Psoas muscle (tissue), 7 donors: ENCODE measurements at regions not wholly inside any gene's neighbourhood (a gene's known extent, or its start where the extent isn't known, plus 50 kb on each side); places are given as distances from the start of the nearest gene placed in this dataset.

Experiments used
- ATAC-seq, 4 donors: fragments of 200-7000 bp; cut with Tn5 transposase; one replicate each; pipeline ENCODE4 v1.9.1; 2020; ENCODE audit warnings: moderate library complexity in 3 of 4, mild to moderate bottlenecking in 2 of 4
- DNase-seq, 2 donors: peaks; one replicate each; pipeline ENCODE4 v3.0.0-alpha.2; 2020
- H3K27ac ChIP-seq: fragments of 200-600 bp; one replicate; pipeline ENCODE4 v1.8.0; 2022
- H3K27me3 ChIP-seq, 3 donors: fragments of 200-600 bp in 1 of 3; one replicate each; pipeline versions ENCODE4 v1.6.1 to v1.8.0; 2013 to 2022; ENCODE audit warnings: low read length in 2 of 3, mild to moderate bottlenecking in 2 of 3, moderate library complexity in 1 of 3; ENCODE audit not compliant: insufficient read depth in 3 of 3
- H3K36me3 ChIP-seq, 2 donors: fragments of 200-600 bp in 1 of 2; one replicate each; pipeline versions ENCODE4 v1.6.1 to v1.8.0; 2013 to 2022; ENCODE audit warnings: low read depth in 1 of 2, mild to moderate bottlenecking in 1 of 2, moderate library complexity in 1 of 2; ENCODE audit not compliant: insufficient read depth in 1 of 2
- H3K4me1 ChIP-seq: fragments of 200-600 bp; one replicate; pipeline ENCODE4 v1.8.0; 2022
- H3K4me3 ChIP-seq: fragments of 200-600 bp; one replicate; pipeline ENCODE4 v1.8.0; 2022; ENCODE audit warnings: mild to moderate bottlenecking
- H3K9me3 ChIP-seq: fragments of 200-600 bp; one replicate; pipeline ENCODE4 v1.8.0; 2022
- WGBS, 3 donors: extraction: QIAGEN DNeasy Blood & Tissue Kit; methylation state at CpG; one replicate each; pipeline versions ENCODE4 v1.1.6 to v1.1.7; 2013; 5-methylcytosine and 5-hydroxymethylcytosine counted together
- intact Hi-C, 2 donors: fragments of 100-400 bp; cut with DNase I; formaldehyde crosslinking; loops; one replicate each; pipeline versions ENCODE4 v1.11.0 to v1.14.2; 2022
- TF ChIP-seq, protein P1 (sequence below): fragments of 200-600 bp; IDR thresholded peaks from one replicate; pipeline ENCODE4 v1.8.0; 2022; ENCODE audit warnings: antibody characterized with exemption
- donor health status: healthy with polysubstance abuse.
- donor health status: DM: no; HTN: no; CAD: no; lungs with moderate emphysema.
- donor health status: Bipolar disorder and iron deficiency.
- donor health status: healthy.
- donor health status: DM: yes; HTN: yes; CAD: no.
- donor health status: DM: no; HTN: no; CAD: no.
- donor health status: DM: yes; HTN: yes; CAD: no.

DNA sequence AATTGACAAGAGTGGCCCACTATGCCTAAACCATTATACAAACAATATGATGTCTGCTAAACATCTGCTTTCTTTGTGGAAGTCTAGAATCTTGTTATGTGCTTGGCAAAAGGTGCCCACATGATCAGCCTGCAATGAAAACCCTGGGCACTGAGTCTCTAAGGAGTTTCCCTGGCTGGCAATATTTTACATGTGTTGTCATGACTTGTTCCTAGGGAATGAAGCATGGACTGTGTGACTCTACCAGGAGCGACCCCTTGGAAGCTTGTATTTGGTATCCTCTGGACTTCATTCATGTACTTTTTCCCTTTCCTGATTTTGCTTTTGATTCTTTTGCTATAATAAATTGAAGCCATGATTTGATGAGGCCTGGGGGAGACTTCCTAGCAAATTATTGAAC is 324.9 kb downstream of the HHIPL2 start:
- ATAC-seq, result no peak
- no peak for DNase-seq
- Histone ChIP-seq H3K27me3 (no peaks in the 10 kb centered on the region), H3K27ac (no peak overlapping the region), H3K4me1 (no peaks in the 10 kb centered on the region), H3K4me3 (no peak overlapping the region), H3K36me3 (no peaks in the 10 kb centered on the region), H3K9me3 (no peaks in the 10 kb centered on the region)
- 83 to 88% (median 87%) methylated on average over 1 of the region's 1 CpG for WGBS, 3 donors
- TF ChIP-seq, protein P1, sequence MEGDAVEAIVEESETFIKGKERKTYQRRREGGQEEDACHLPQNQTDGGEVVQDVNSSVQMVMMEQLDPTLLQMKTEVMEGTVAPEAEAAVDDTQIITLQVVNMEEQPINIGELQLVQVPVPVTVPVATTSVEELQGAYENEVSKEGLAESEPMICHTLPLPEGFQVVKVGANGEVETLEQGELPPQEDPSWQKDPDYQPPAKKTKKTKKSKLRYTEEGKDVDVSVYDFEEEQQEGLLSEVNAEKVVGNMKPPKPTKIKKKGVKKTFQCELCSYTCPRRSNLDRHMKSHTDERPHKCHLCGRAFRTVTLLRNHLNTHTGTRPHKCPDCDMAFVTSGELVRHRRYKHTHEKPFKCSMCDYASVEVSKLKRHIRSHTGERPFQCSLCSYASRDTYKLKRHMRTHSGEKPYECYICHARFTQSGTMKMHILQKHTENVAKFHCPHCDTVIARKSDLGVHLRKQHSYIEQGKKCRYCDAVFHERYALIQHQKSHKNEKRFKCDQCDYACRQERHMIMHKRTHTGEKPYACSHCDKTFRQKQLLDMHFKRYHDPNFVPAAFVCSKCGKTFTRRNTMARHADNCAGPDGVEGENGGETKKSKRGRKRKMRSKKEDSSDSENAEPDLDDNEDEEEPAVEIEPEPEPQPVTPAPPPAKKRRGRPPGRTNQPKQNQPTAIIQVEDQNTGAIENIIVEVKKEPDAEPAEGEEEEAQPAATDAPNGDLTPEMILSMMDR, result no peak
- intact Hi-C loops, result no loop called here

DNA sequence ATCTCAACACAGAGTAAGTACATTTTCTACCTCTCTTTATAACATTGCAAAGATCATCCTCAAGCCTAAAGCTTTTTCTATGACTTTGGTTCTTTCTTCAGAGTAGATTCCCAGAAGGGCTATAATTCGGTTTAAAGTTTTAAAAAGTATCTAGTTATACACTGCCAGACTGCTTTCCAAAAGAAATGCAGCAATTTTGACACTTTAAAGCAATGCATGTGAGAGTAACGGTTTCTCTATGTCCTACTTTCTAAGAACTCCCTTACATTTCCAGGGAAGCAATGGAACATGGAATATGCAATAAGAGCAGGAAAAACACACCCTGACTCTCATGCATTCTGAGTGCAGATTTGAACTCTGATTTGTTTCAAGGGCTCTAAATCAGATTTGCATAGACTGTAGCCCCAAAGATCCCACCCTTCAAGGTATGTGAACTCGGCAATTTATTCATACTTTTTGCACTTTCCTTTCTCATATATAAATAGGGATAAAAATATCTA is 331.6 kb downstream of the HHIPL2 start:
- no peaks in the 10 kb centered on the region for H3K36me3 ChIP-seq
- H3K9me3 ChIP-seq, result no peaks in the 10 kb centered on the region
- 68 to 81% (median 78%) methylated on average over 3 of the region's 3 CpGs for WGBS, 3 donors
- TF ChIP-seq, protein P1, result no peak
- intact Hi-C loops, result no loop called here
- no peak overlapping the region for H3K27ac ChIP-seq
- no peak for ATAC-seq
- no peaks in the 10 kb centered on the region for H3K27me3 ChIP-seq
- DNase-seq, result no peak
- no peaks in the 10 kb centered on the region for H3K4me1 ChIP-seq
- no peak overlapping the region for H3K4me3 ChIP-seq

DNA sequence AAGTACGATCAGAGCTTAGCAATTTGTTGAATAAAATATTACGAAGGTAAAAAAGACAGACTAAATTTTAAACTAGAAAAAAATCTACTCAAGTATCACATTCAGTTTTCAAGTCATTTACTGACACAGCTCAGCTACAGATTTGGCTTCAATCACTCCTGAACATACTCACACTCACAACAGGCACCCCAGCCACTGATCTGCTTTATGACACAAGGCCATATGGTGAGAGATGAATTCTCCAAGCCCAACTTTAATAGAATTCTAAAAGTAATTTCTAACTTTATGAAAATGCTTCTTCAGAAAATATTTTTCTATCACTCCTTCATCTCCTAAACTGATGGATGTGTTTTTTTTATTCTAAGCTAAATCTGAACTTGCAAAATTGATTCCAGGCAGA is 337.1 kb downstream of the HHIPL2 start:
- Histone ChIP-seq H3K27ac (no peak overlapping the region), H3K4me3 (no peak overlapping the region), H3K36me3 (no peaks in the 10 kb centered on the region), H3K9me3 (no peaks in the 10 kb centered on the region), H3K27me3 (no peaks in the 10 kb centered on the region), H3K4me1 (no peaks in the 10 kb centered on the region)
- DNase-seq (no peak), ATAC-seq (no peak)
- TF ChIP-seq, protein P1, result no peak
- 79 to 87% (median 85%) methylated on average over 2 of the region's 2 CpGs for WGBS, 3 donors
- intact Hi-C loops, result no loop called here

DNA sequence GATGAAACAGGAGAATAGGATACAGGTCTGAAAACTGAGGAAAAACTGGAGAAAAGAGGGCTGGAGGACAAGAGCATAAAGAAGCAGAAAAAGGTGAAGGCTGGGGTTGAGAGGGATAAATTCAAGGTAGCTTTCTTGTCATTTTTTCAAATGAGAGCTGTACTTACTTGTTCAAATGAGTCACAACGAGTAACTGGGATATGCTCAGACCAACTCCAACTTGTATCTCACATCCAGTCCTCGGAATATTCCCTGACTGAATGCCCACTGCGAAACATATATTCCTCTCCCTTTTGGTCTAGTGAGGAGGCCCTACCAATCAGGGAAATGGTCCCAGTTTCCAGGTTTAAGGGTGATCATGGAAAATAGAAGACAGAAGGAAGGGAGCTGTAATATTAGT is 343.4 kb downstream of the HHIPL2 start:
- no peak overlapping the region for H3K4me3 ChIP-seq
- ATAC-seq, result no peak
- no peaks in the 10 kb centered on the region for H3K4me1 ChIP-seq
- no peaks in the 10 kb centered on the region for H3K36me3 ChIP-seq
- no peaks in the 10 kb centered on the region for H3K9me3 ChIP-seq
- H3K27me3 ChIP-seq, result no peaks in the 10 kb centered on the region
- TF ChIP-seq, protein P1, result no peak
- H3K27ac ChIP-seq, result no peak overlapping the region
- 88 to 92% (median 92%) methylated on average over 3 of the region's 3 CpGs for WGBS, 3 donors
- DNase-seq, result no peak
- intact Hi-C loops, result no loop called here

DNA sequence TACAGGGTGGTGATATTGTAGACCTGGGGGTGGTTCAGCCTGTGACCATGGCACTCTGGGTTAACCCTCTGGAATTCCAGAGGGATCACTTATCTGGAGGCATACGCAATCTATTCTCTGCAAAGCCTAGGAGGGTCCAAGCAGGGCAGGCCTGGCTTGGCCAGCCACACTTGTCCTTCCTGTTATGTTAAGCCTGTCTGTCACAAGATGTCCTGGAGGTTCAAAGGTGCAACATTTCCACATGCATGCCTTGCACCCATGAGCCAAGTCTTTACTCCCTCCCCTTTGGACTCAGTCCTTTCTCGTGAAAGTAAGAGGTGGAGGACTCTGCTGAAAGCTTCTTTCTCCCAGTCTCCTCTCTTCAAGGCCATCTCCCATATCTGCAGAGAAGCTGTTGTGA is 345.1 kb downstream of the HHIPL2 start:
- no peak overlapping the region for H3K27ac ChIP-seq
- 34 to 65% (median 60%) methylated on average over 2 of the region's 2 CpGs for whole genome bisulfite sequencing, 3 donors
- H3K36me3 ChIP-seq, result no peaks in the 10 kb centered on the region
- ATAC-seq, result no peak
- TF ChIP-seq, protein P1, result no peak
- DNase-seq, result no peak
- no peaks in the 10 kb centered on the region for H3K27me3 ChIP-seq
- intact Hi-C loops, result no loop called here
- H3K9me3 ChIP-seq, result no peaks in the 10 kb centered on the region
- no peak overlapping the region for H3K4me3 ChIP-seq
- no peaks in the 10 kb centered on the region for H3K4me1 ChIP-seq
